HEK293T (cell line): ENCODE measurements at regions not wholly inside any gene's neighbourhood (a gene's known extent, or its start where the extent isn't known, plus 50 kb on each side); places are given as distances from the start of the nearest gene placed in this dataset.

Experiments used
- CTCF ChIA-PET: fragments of 350-600 bp; formaldehyde crosslinking; extraction: SDS; loops from one replicate; lab custom pipeline; 2021; ENCODE audit warnings: antibody characterized with exemption, inconsistent platforms; lab: Yijun Ruan, JAX
- POLR2A ChIA-PET: fragments of 350-600 bp; formaldehyde crosslinking; extraction: SDS; loops from one replicate; lab custom pipeline; 2020; ENCODE audit warnings: antibody characterized with exemption, inconsistent platforms; lab: Yijun Ruan, JAX
- DNase-seq: peaks from one replicate; pipeline ENCODE4 v3.0.0; 2012; ENCODE audit warnings: mixed read lengths; ENCODE audit errors: extremely low spot score
- ARNT ChIP-seq: fragments of 450-650 bp; IDR thresholded peaks from 2 replicates; pipeline ENCODE4 v1.6.1; 2017; ENCODE audit warnings: mild to moderate bottlenecking
- BHLHE40 ChIP-seq: fragments of 450-650 bp; IDR thresholded peaks from 2 replicates; pipeline ENCODE4 v1.6.1; 2016; ENCODE audit warnings: mild to moderate bottlenecking, moderate library complexity, borderline replicate concordance
- CTBP1 ChIP-seq: fragments of 450-650 bp; IDR thresholded peaks from 2 replicates; pipeline ENCODE4 v1.6.1; 2016; ENCODE audit warnings: borderline replicate concordance
- ELF4 ChIP-seq: fragments of 450-650 bp; IDR thresholded peaks from 2 replicates; pipeline ENCODE4 v1.6.1; 2017; ENCODE audit warnings: antibody characterized with exemption
- FOXA1 ChIP-seq: fragments of 450-650 bp; IDR thresholded peaks from 2 replicates; pipeline ENCODE4 v1.6.1; 2016; ENCODE audit warnings: mild to moderate bottlenecking
- FOXK2 ChIP-seq: fragments of 450-650 bp; IDR thresholded peaks from 2 replicates; pipeline ENCODE4 v1.6.1; 2016; ENCODE audit warnings: mild to moderate bottlenecking
- FOXM1 ChIP-seq: fragments of 450-650 bp; IDR thresholded peaks from 2 replicates; pipeline ENCODE4 v1.6.1; 2017; ENCODE audit warnings: mild to moderate bottlenecking, borderline replicate concordance
- HDGF ChIP-seq: fragments of 450-650 bp; IDR thresholded peaks from 2 replicates; pipeline ENCODE4 v1.6.1; 2017; ENCODE audit warnings: antibody characterized with exemption, borderline replicate concordance
- L3MBTL2 ChIP-seq: fragments of 450-650 bp; conservative IDR thresholded peaks from 2 replicates; pipeline ENCODE4 v1.6.1; 2016; ENCODE audit warnings: mild to moderate bottlenecking
- LEF1 ChIP-seq: fragments of 450-650 bp; IDR thresholded peaks from 2 replicates; pipeline ENCODE4 v1.6.1; 2017; ENCODE audit warnings: mild to moderate bottlenecking, borderline replicate concordance
- NFRKB ChIP-seq: fragments of 450-650 bp; IDR thresholded peaks from 2 replicates; pipeline ENCODE4 v1.6.1; 2016; ENCODE audit warnings: mild to moderate bottlenecking, moderate library complexity
- SP1 ChIP-seq: fragments of 450-650 bp; IDR thresholded peaks from 2 replicates; pipeline ENCODE4 v1.6.1; 2017
- SUZ12 ChIP-seq: fragments of 450-650 bp; IDR thresholded peaks from 2 replicates; pipeline ENCODE4 v1.6.1; 2016; ENCODE audit warnings: mild to moderate bottlenecking
- TARDBP ChIP-seq: fragments of 450-650 bp; IDR thresholded peaks from 2 replicates; pipeline ENCODE4 v1.6.1; 2016
- ZNF384 ChIP-seq: fragments of 450-650 bp; IDR thresholded peaks from 2 replicates; pipeline ENCODE4 v1.6.1; 2016
- TF ChIP-seq, protein P1 (sequence below): fragments of 450-650 bp; IDR thresholded peaks from 2 replicates; pipeline ENCODE4 v1.6.1; 2016

DNA sequence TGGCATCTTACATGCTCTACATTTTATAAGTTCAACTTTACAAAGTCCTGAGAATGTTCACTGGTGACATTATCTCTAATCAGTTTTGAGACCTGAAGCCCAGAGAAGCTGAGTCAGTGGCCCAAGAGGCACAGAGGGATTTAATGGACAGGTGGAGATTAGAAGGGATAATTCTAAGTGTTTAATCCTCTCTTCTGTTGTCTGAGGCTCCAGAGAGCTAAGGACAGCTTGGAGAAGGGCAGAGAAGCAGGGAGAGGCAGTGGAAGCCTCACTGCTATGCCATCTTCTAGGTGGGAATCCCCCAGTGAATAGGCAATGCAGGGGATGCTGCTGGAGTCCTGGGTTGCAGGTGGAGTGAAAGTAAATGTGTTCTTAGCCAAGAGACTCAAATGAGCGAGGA, 369.4 kb upstream of the SLCO3A1 start:
- no peak for TF ChIP-seq FOXM1
- TF ChIP-seq SUZ12 = no peak
- no peak for DNase-seq
- POLR2A ChIA-PET = no interaction called here
- CTCF ChIA-PET = no interaction called here

DNA sequence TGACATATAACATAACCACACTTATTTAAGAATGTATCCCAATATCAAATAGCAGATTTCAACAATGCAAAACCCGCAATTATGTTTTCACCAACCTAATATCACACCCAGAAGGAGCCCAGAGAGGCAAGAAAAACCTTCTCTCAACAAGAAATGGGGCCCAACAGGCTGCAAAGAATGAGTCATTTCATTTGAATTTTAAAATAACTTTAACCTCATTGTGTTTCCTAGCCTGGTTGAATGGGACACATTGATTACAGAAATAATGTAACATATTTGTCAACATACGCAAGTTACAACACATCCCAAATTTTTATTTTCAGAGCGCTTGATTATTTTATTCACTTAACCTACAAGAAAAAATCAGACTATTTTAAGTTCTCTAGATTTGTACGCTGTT, 365.1 kb upstream of the SLCO3A1 start:
- POLR2A ChIA-PET = no interaction called here
- CTCF ChIA-PET = no interaction called here
- TF ChIP-seq ELF4 (no peak), L3MBTL2 (no peak), FOXK2 (no peak), CTBP1 (no peak), SUZ12 (no peak), ARNT (no peak), BHLHE40 (no peak), HDGF (no peak), SP1 (no peak), FOXA1 (no peak), TARDBP (no peak), FOXM1 (no peak), NFRKB (no peak), LEF1 (no peak), ZNF384 (no peak)
- TF ChIP-seq, protein P1, sequence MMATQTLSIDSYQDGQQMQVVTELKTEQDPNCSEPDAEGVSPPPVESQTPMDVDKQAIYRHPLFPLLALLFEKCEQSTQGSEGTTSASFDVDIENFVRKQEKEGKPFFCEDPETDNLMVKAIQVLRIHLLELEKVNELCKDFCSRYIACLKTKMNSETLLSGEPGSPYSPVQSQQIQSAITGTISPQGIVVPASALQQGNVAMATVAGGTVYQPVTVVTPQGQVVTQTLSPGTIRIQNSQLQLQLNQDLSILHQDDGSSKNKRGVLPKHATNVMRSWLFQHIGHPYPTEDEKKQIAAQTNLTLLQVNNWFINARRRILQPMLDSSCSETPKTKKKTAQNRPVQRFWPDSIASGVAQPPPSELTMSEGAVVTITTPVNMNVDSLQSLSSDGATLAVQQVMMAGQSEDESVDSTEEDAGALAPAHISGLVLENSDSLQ = no peak
- no peak for DNase-seq

DNA sequence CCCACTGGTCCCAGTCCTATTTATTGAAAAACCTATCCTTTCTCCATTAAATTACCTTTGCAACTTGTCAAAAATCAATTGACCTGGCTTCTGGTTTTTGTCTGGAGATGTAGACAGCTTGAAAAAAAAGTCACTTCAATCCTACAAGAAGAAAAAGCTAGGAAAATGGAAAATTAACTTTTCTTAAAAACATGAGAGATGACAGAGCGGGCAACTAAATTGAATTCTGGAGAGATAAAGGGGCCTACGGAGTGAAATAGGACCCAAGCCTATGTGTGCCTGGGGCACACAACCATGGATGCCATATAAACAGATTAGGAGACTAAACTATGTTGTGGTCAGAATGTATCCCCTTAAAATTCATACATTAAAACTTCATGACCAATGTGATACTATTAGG, 363.3 kb upstream of the SLCO3A1 start:
- TF ChIP-seq L3MBTL2 (no peak), FOXM1 (no peak), TARDBP (no peak), LEF1 (no peak), NFRKB (no peak), HDGF (no peak), CTBP1 (no peak), BHLHE40 (no peak), SUZ12 (no peak), SP1 (no peak), ZNF384 (no peak), FOXA1 (no peak), ARNT (no peak)
- TF ChIP-seq, protein P1 = no peak
- no peak for DNase-seq
- ChIA-PET CTCF (no interaction called here), POLR2A (no interaction called here)

DNA sequence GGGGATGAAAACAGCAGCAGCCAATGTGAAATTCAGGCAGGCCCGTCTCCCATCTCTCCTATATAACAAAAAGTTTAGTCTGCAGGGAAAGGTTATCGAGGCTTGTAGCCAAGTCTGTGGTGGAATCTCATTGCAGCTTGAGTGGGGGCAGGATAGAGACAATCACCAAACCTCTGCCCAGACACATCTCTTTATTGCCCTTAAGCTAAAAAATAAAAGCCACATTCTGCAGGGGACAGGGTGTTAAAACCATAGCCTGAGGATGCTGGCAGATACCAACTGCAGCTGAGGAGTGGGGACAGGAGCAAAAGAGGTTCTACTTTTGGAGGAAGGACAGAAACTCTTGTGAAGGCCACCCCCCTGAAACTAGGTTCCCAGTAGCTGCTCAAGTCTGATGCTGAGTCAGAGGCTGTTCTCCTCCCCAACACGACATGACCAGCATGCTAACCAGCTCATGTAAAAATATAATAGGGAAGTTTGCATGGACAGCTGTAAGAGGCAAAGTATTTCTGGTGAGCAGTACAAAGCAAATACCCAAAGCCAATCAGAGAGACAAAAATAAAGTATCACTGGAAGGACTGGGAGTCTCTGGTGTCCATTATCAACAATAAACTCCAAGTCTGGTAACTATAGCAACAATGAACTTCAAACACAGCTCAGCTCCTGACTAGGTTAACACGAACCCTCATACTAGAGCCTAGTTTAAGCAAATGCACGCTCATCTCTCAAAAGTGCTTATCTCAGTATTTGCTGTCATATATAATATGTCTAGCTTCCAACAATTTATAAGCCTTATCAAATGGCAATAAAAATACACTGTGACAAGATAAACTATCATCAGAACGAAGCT, 362.2 kb upstream of the SLCO3A1 start:
- POLR2A ChIA-PET = no interaction called here

DNA sequence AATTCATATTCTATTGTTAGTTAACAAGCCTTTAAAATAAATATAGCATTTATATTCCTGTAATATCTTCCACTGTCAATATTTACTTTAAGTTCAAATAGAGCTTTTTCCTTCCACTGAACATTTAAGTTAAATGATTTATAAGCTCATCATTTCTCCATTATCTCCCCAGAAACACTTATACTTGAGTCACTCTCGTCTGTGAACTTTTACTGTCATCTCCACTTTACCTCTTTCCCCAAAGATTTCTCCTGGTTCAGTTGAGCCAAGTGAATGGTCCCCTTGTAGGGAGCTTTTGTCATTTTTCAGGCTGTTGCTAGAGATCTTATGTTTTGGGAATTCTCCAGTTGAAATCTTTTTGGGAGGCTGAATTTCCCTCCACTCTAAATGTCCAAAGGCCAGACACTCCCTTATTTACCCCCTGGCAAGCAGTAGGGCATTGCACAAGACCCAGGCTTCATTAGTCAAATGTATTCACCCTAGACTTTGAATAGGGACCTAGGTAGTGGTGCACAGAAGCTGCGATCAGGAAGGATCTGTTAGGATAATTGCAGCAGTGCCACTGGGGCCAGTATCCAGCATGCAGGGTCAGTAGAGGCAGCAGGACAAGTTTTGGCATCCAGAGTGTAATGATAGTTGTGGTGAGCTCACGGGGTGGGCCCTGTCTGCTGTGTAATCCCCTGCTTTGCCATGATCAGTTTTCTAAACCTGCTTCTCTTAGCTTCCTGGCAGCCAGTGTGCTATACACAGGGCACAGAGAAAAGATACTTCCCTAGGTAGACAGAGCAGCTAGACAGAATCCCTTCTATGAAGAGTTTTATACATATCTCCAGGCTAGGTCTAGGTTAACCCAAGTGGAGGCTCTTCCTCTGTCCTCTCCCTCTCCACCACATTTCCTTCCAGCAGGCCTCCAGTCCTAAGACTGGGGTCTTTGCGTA, 356.5 kb upstream of the SLCO3A1 start:
- ChIA-PET POLR2A (no interaction called here), CTCF (interaction anchor here (1.4 kb wide), 1 partner anchor 209 kb away, joined by 4 read pairs; no protein-coding TSS in a partner anchor)
- TF ChIP-seq FOXA1 = no peak
- DNase-seq = no peak

More for the DNA sequence above, 362.2 kb upstream of the SLCO3A1 start:
- no peak for TF ChIP-seq TARDBP
- TF ChIP-seq CTBP1 = no peak
- no peak for TF ChIP-seq FOXM1
- TF ChIP-seq SP1 = no peak
- no peak for TF ChIP-seq L3MBTL2
- DNase-seq = no peak
- CTCF ChIA-PET = no interaction called here

DNA sequence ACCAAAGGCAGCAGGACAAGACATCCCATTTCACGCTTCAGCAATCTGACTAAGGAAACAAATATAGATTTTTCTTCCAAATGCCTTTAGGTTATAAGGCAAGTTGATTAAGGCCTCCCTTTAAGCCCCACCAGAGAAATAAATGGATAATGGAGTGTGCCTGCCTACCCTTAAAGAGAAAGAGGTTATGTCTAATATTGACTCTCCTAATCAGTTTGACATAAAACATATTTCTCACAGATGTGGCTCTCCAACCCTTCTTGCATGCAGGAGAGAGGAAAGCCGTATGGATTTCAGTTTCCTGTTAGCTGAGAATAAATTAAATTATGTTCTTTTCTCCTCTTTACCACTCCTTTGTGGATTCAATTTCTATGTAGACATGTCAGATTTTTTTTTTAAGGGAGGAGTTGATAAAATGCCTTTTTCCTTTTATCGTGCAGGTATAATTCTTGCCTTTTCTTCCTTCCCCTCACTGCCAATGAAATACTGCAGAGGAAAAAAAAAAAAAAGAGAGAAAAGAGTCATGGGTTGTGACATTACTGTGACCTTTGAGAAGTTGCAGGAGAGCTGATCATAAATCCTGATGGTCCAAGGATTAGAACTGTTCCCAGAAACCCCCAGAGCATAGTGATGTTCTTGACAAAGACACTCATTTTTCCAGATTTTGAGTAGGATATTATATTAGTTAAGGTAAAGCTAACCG, 355.3 kb upstream of the SLCO3A1 start:
- POLR2A ChIA-PET = no interaction called here
- DNase-seq = no peak
- CTCF ChIA-PET = no interaction called here
- TF ChIP-seq BHLHE40 (no peak), ELF4 (no peak), NFRKB (no peak), CTBP1 (no peak), FOXA1 (no peak), TARDBP (no peak), SUZ12 (no peak), SP1 (no peak), FOXK2 (no peak), ZNF384 (no peak), ARNT (no peak), HDGF (no peak), L3MBTL2 (no peak), LEF1 (no peak)
- TF ChIP-seq, protein P1 = no peak
